ENCODE measurements at regions not wholly inside any gene's neighbourhood (a gene's known extent, or its start where the extent isn't known, plus 50 kb on each side); places are given as distances from the start of the nearest gene placed in this dataset.

DNA sequence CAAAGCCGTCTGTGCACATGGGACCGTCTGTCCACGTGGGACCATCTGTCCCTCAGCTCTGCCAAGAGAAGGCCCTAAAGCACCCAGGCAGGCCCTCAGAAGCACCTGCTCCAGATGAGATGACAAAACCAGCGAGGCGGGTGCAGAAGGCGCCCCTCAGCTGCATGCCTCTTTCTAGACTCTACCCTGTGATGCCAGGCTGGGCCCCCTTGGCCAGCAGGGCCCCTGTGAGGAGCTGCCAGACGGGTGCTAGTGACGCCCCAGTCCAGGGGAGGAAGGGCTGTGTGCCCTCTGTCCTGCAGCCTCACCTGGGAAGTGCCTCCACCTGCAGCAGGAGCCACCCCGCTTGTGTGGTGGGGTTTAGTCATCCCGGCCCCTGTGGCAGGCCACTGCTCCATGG lies 309.2 kb upstream of the SHH start:
- TF ChIP-seq, protein P1, sequence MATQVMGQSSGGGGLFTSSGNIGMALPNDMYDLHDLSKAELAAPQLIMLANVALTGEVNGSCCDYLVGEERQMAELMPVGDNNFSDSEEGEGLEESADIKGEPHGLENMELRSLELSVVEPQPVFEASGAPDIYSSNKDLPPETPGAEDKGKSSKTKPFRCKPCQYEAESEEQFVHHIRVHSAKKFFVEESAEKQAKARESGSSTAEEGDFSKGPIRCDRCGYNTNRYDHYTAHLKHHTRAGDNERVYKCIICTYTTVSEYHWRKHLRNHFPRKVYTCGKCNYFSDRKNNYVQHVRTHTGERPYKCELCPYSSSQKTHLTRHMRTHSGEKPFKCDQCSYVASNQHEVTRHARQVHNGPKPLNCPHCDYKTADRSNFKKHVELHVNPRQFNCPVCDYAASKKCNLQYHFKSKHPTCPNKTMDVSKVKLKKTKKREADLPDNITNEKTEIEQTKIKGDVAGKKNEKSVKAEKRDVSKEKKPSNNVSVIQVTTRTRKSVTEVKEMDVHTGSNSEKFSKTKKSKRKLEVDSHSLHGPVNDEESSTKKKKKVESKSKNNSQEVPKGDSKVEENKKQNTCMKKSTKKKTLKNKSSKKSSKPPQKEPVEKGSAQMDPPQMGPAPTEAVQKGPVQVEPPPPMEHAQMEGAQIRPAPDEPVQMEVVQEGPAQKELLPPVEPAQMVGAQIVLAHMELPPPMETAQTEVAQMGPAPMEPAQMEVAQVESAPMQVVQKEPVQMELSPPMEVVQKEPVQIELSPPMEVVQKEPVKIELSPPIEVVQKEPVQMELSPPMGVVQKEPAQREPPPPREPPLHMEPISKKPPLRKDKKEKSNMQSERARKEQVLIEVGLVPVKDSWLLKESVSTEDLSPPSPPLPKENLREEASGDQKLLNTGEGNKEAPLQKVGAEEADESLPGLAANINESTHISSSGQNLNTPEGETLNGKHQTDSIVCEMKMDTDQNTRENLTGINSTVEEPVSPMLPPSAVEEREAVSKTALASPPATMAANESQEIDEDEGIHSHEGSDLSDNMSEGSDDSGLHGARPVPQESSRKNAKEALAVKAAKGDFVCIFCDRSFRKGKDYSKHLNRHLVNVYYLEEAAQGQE (IDR thresholded peaks at IDR 0.05; ENCODE audit: insufficient replicate concordance, low read depth): no peak
- TF ChIP-seq SPI1 (IDR thresholded peaks at IDR 0.05; ENCODE audit: borderline replicate concordance, low read depth): no peak
- TF ChIP-seq GABPA (IDR thresholded peaks at IDR 0.05; ENCODE audit: low read depth): no peak
- TF ChIP-seq POLR2AphosphoS5 (IDR thresholded peaks at IDR 0.05; ENCODE audit: low read depth): no peak
- TF ChIP-seq, protein P2, sequence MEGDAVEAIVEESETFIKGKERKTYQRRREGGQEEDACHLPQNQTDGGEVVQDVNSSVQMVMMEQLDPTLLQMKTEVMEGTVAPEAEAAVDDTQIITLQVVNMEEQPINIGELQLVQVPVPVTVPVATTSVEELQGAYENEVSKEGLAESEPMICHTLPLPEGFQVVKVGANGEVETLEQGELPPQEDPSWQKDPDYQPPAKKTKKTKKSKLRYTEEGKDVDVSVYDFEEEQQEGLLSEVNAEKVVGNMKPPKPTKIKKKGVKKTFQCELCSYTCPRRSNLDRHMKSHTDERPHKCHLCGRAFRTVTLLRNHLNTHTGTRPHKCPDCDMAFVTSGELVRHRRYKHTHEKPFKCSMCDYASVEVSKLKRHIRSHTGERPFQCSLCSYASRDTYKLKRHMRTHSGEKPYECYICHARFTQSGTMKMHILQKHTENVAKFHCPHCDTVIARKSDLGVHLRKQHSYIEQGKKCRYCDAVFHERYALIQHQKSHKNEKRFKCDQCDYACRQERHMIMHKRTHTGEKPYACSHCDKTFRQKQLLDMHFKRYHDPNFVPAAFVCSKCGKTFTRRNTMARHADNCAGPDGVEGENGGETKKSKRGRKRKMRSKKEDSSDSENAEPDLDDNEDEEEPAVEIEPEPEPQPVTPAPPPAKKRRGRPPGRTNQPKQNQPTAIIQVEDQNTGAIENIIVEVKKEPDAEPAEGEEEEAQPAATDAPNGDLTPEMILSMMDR (IDR thresholded peaks at IDR 0.05; ENCODE audit: insufficient read depth, low read length): no peak
- no peaks in the 10 kb centered on the region for H3K27me3 ChIP-seq (ENCODE audit: insufficient read depth, poor library complexity, severe bottlenecking)
- H3K27ac ChIP-seq (replicated peaks): no peak overlapping the region
- H3K4me3 ChIP-seq (replicated peaks; ENCODE audit: insufficient read depth, low read length): no peak overlapping the region
- DNase-seq (ENCODE audit: low read depth in 1 of 2, low spot score in 1 of 2): no peak

DNA sequence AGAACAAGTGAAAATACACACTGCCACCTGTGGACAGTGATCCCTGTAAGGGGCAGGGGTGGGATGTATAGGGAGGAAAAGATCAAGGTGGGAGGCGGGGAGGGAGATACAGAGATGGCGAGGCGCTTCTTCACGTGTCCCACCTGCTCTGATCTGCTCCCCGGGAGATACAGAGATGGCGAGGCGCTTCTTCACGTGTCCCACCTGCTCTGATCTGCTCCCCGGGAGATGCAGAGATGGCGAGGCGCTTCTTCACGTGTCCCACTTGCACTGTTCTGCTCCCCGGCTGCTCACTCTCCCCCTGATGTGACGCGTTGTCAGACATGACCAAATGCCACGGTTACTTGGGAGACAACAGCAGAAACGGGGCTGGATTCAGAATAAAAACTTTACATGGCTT lies 308.3 kb upstream of the SHH start:
- no peak overlapping the region for H3K4me3 ChIP-seq (replicated peaks; ENCODE audit: insufficient read depth, low read length)
- H3K27me3 ChIP-seq (ENCODE audit: insufficient read depth, poor library complexity, severe bottlenecking): no peaks in the 10 kb centered on the region
- DNase-seq (ENCODE audit: low read depth in 1 of 2, low spot score in 1 of 2): no peak
- H3K27ac ChIP-seq (replicated peaks): no peak overlapping the region
- TF ChIP-seq, protein P1 (IDR thresholded peaks at IDR 0.05; ENCODE audit: insufficient replicate concordance, low read depth): no peak
- TF ChIP-seq POLR2AphosphoS5 (IDR thresholded peaks at IDR 0.05; ENCODE audit: low read depth) (no peak), GABPA (IDR thresholded peaks at IDR 0.05; ENCODE audit: low read depth) (no peak), SPI1 (IDR thresholded peaks at IDR 0.05; ENCODE audit: borderline replicate concordance, low read depth) (no peak)

DNA sequence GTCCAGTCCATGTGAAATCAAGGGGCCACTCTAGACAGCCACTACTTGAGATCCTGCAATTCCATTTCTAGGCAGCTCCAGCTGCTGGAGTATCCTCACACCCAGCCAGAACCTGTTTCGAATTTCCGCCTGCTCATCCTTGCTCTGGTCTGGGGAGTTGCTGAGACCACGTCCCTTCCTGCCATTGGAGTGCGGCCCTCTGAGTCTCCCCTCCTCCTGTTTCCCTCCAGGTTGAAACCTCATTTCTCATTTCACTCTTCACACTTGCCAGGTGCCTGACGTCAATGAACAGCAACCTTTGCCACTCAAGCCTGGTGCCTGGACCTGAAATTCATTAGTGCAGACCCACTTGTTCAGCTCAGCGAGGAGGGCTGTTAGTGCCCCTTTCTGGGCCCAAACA lies 307.5 kb upstream of the SHH start:
- no peak overlapping the region for H3K27ac ChIP-seq (replicated peaks)
- TF ChIP-seq, protein P2 (IDR thresholded peaks at IDR 0.05; ENCODE audit: insufficient read depth, low read length): no peak
- TF ChIP-seq, protein P1 (IDR thresholded peaks at IDR 0.05; ENCODE audit: insufficient replicate concordance, low read depth): no peak
- no peak for DNase-seq (ENCODE audit: low read depth in 1 of 2, low spot score in 1 of 2)
- H3K27me3 ChIP-seq (ENCODE audit: insufficient read depth, poor library complexity, severe bottlenecking): no peaks in the 10 kb centered on the region
- H3K4me3 ChIP-seq (replicated peaks; ENCODE audit: insufficient read depth, low read length): no peak overlapping the region

DNA sequence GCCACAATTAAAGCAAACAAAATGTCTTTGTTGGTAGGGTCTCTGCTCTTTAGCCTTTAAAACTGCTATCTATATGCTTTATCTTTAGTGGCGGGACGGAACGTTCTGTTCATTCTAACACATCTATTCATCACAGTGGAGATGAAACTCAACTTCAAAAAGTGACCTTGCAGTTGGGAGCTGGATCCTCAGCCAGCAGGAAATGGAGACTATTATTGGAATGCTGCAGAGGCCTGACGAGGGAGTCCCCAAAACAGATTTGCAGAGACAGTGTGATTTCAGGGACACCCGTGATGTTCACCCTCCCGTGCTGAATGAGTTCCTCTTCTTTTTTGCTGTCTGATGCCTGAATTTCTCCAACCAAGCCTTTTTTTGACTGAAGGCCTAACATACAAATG lies 306.0 kb upstream of the SHH start:
- TF ChIP-seq SPI1 (IDR thresholded peaks at IDR 0.05; ENCODE audit: borderline replicate concordance, low read depth) (no peak), GABPA (IDR thresholded peaks at IDR 0.05; ENCODE audit: low read depth) (no peak), POLR2AphosphoS5 (IDR thresholded peaks at IDR 0.05; ENCODE audit: low read depth) (no peak)
- TF ChIP-seq, protein P2 (IDR thresholded peaks at IDR 0.05; ENCODE audit: insufficient read depth, low read length): no peak
- TF ChIP-seq, protein P1 (IDR thresholded peaks at IDR 0.05; ENCODE audit: insufficient replicate concordance, low read depth): no peak
- H3K4me3 ChIP-seq (replicated peaks; ENCODE audit: insufficient read depth, low read length): no peak overlapping the region
- DNase-seq (ENCODE audit: low read depth in 1 of 2, low spot score in 1 of 2): no peak
- no peak overlapping the region for H3K27ac ChIP-seq (replicated peaks)
- H3K27me3 ChIP-seq (ENCODE audit: insufficient read depth, poor library complexity, severe bottlenecking): no peaks in the 10 kb centered on the region
